Spleen (tissue), 11 donors: ENCODE measurements at regions not wholly inside any gene's neighbourhood (a gene's known extent, or its start where the extent isn't known, plus 50 kb on each side); places are given as distances from the start of the nearest gene placed in this dataset.

ENCODE experiments used
- DNase-seq: peaks from one replicate; pipeline ENCODE4 v3.0.0-alpha.2; 2020
- H3K27ac ChIP-seq, 8 donors: fragments of 200-600 bp; sonication (generic) in 7 of 8; 1 replicate in 4 of 8; 2 replicates in 4 of 8; pipeline versions ENCODE4 v1.5.0 to v1.8.0; 2016 to 2021; ENCODE audit warnings: inconsistent platforms in 4 of 8, mild to moderate bottlenecking in 4 of 8, moderate library complexity in 1 of 8
- H3K27me3 ChIP-seq, 7 donors: fragments of 200-600 bp; sonication (generic) in 6 of 7; replicated peaks in 1 of 7; 1 replicate in 4 of 7; 2 replicates in 3 of 7; pipeline versions ENCODE4 v1.5.0 to v1.8.0; 2016 to 2021; ENCODE audit warnings: inconsistent platforms in 3 of 7, mild to moderate bottlenecking in 1 of 7
- H3K36me3 ChIP-seq, 6 donors: fragments of 200-600 bp; sonication (generic) in 5 of 6; 1 replicate in 4 of 6; 2 replicates in 2 of 6; pipeline versions ENCODE4 v1.5.0 to v1.8.0; 2016 to 2021; ENCODE audit warnings: inconsistent platforms in 2 of 6
- H3K4me1 ChIP-seq, 6 donors: fragments of 200-600 bp; sonication (generic) in 5 of 6; 1 replicate in 3 of 6; 2 replicates in 3 of 6; pipeline versions ENCODE4 v1.5.0 to v1.8.0; 2016 to 2021; ENCODE audit warnings: inconsistent platforms in 3 of 6
- H3K4me3 ChIP-seq, 8 donors: fragments of 200-600 bp; sonication (generic) in 7 of 8; 1 replicate in 4 of 8; 2 replicates in 4 of 8; pipeline versions ENCODE4 v1.5.0 to v1.8.0; 2016 to 2021; ENCODE audit warnings: inconsistent platforms in 4 of 8, mild to moderate bottlenecking in 4 of 8, moderate library complexity in 2 of 8
- H3K9me3 ChIP-seq, 8 donors: fragments of 200-600 bp; sonication (generic) in 7 of 8; 1 replicate in 4 of 8; 2 replicates in 4 of 8; pipeline versions ENCODE4 v1.5.0 to v1.8.0; 2016 to 2021; ENCODE audit warnings: inconsistent platforms in 4 of 8
- CTCF ChIP-seq, 11 experiments: fragments of 200-600 bp in 7 of 11; fragments of 450-650 bp in 4 of 11; sonication (generic) in 4 of 11; IDR thresholded peaks in 8 of 11; conservative IDR thresholded peaks in 3 of 11; 1 replicate in 7 of 11; 2 replicates in 4 of 11; pipeline versions ENCODE4 v1.4.0 to v1.8.0; 2016 to 2021; ENCODE audit warnings: antibody characterized with exemption in 11 of 11, inconsistent platforms in 4 of 11, mild to moderate bottlenecking in 1 of 11
- POLR2A ChIP-seq, 3 donors: fragments of 450-650 bp; IDR thresholded peaks; one replicate each; pipeline ENCODE4 v1.5.1; 2017; ENCODE audit warnings: antibody characterized with exemption in 3 of 3, mild to moderate bottlenecking in 1 of 3
- POLR2AphosphoS5 ChIP-seq, 3 donors: sonication (generic); formaldehyde crosslinking; IDR thresholded peaks; one replicate each; pipeline ENCODE4 v1.5.1; 2017; ENCODE audit warnings: antibody characterized with exemption in 3 of 3
- WGBS, 5 donors: extraction: QIAGEN DNeasy Blood & Tissue Kit in 3 of 5; methylation state at CpG; one replicate each; pipeline versions ENCODE4 v1.1.5 to v1.1.7; 2013 to 2018; 5-methylcytosine and 5-hydroxymethylcytosine counted together
- intact Hi-C: fragments of 100-400 bp; cut with DNase I; formaldehyde crosslinking; loops from one replicate; pipeline ENCODE4 v1.15.0; 2023; ENCODE audit warnings: low total_unique reads
- donor health status: healthy with polysubstance abuse.
- donor health status: DM: no; HTN: no; CAD: no; lungs with moderate emphysema.
- donor health status: DM: no; HTN: no; CAD: no.
- donor health status: Bipolar disorder and iron deficiency.
- donor health status: healthy.
- donor health status: DM: no; HTN: no; CAD: no.
- donor health status: DM: yes; HTN: yes; CAD: no.

GRCh38 chr10:3290550-3290949 is 118.0 kb upstream of the PITRM1 start:
- WGBS, 5 donors = 67 to 90% (median 70%) methylated on average over 10 to 12 of the region's 12 CpGs
- intact Hi-C loops = no loop called here
- no peak for TF ChIP-seq POLR2AphosphoS5 (IDR thresholded peaks at IDR 0.05)
- TF ChIP-seq CTCF (IDR thresholded peaks at IDR 0.05 in 8 of 11, conservative IDR thresholded peaks at IDR 0.05 in 3 of 11) = no peak

GRCh38 chr10:3287572-3288445 is 115.2 kb upstream of the PITRM1 start:
- Histone ChIP-seq H3K9me3 (no peaks in the 10 kb centered on the region), H3K27ac (no peak overlapping the region), H3K4me1 (no peaks in the 10 kb centered on the region), H3K27me3 (no peaks in the 10 kb centered on the region), H3K36me3 (no peaks in the 10 kb centered on the region), H3K4me3 (no peak overlapping the region)
- TF ChIP-seq CTCF (IDR thresholded peaks at IDR 0.05 in 8 of 11, conservative IDR thresholded peaks at IDR 0.05 in 3 of 11) = no peak
- TF ChIP-seq POLR2AphosphoS5 (IDR thresholded peaks at IDR 0.05) = no peak
- TF ChIP-seq POLR2A (IDR thresholded peaks at IDR 0.05) = no peak
- intact Hi-C loops = no loop called here
- DNase-seq = no peak
- 89 to 92% (median 91%) methylated on average over 42 of the region's 42 CpGs for WGBS, 5 donors

More at GRCh38 chr10:3290550-3290949, 118.0 kb upstream of the PITRM1 start:
- Histone ChIP-seq H3K27me3 (no peaks in the 10 kb centered on the region), H3K9me3 (no peaks in the 10 kb centered on the region), H3K4me1 (no peaks in the 10 kb centered on the region), H3K4me3 (no peak overlapping the region), H3K27ac (no peak overlapping the region), H3K36me3 (no peaks in the 10 kb centered on the region)
- no peak for DNase-seq

GRCh38 chr10:3282674-3283017 is 110.1 kb upstream of the PITRM1 start:
- no peaks in the 10 kb centered on the region for H3K27me3 ChIP-seq
- no peaks in the 10 kb centered on the region for H3K36me3 ChIP-seq
- H3K4me3 ChIP-seq = no peak overlapping the region
- H3K4me1 ChIP-seq = no peaks in the 10 kb centered on the region
- TF ChIP-seq POLR2AphosphoS5 (IDR thresholded peaks at IDR 0.05) (no peak), POLR2A (IDR thresholded peaks at IDR 0.05) (no peak), CTCF (IDR thresholded peaks at IDR 0.05 in 8 of 11, conservative IDR thresholded peaks at IDR 0.05 in 3 of 11) (no peak)
- 88 to 96% (median 94%) methylated on average over 1 of the region's 1 CpG for WGBS, 5 donors
- no peaks in the 10 kb centered on the region for H3K9me3 ChIP-seq
- H3K27ac ChIP-seq = no peak overlapping the region
- intact Hi-C loops = no loop called here
- DNase-seq = no peak

- H3K27ac ChIP-seq = no peak overlapping the region
- no peaks in the 10 kb centered on the region for H3K36me3 ChIP-seq
- intact Hi-C loops = no loop called here
- no peaks in the 10 kb centered on the region for H3K9me3 ChIP-seq
- no peak for DNase-seq
- no peaks in the 10 kb centered on the region for H3K27me3 ChIP-seq
- H3K4me3 ChIP-seq = no peak overlapping the region
- no peaks in the 10 kb centered on the region for H3K4me1 ChIP-seq
- TF ChIP-seq POLR2A (IDR thresholded peaks at IDR 0.05) (no peak), POLR2AphosphoS5 (IDR thresholded peaks at IDR 0.05) (no peak), CTCF (IDR thresholded peaks at IDR 0.05 in 8 of 11, conservative IDR thresholded peaks at IDR 0.05 in 3 of 11) (no peak)
- WGBS, 5 donors = 72 to 85% (median 73%) methylated on average over 7 of the region's 7 CpGs
These were observed 109.5 kb upstream of the PITRM1 start for GRCh38 chr10:3281941-3282673.
